ENCODE measurements at regions not wholly inside any gene's neighbourhood (a gene's known extent, or its start where the extent isn't known, plus 50 kb on each side); places are given as distances from the start of the nearest gene placed in this dataset.

DNA sequence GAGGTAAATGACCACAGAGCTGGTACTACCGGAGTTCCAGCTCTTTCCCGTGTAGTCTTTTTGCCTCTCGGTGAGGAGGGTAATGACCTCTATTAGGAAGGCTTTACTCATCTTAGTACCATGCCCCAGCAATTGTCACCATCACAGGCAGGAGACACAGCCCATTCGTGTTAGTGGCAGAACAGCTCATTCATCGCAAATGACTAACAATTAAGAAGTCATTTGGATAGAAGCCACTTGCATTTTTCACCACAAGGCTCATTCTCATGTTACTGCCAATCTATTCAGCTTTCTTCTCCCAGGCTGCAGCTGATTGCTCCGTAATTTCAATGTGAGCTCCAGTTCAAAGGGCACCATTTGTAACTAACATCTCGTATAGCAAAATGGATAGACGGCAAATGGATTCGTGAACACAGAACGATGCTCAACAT, 718.8 kb upstream of the TMEM132C start:
- H3K4me3 ChIP-seq: no peak overlapping the region
- no peaks in the 10 kb centered on the region for H3K4me1 ChIP-seq
- no peak overlapping the region for H3K27ac ChIP-seq
- no peak for TF ChIP-seq Cebpa-rat (IDR thresholded peaks at IDR 0.05)
- H3K4me2 ChIP-seq: no peak overlapping the region
- no peak overlapping the region for H3K9ac ChIP-seq
- H3K36me3 ChIP-seq: no peaks in the 10 kb centered on the region
- peaks cover 14% of the 10 kb centered on the region; the same call in 1 of the 2 replicates for H3K9me3 ChIP-seq
- no peaks in the 10 kb centered on the region for H4K20me1 ChIP-seq
- no peaks in the 10 kb centered on the region for H3K27me3 ChIP-seq

GRCh38 chr12:127550271-127550670, 716.7 kb upstream of the TMEM132C start:
- no peaks in the 10 kb centered on the region for H3K4me1 ChIP-seq
- H3K4me2 ChIP-seq: no peak overlapping the region
- no peak overlapping the region for H3K9ac ChIP-seq
- TF ChIP-seq Cebpa-rat (IDR thresholded peaks at IDR 0.05): no peak
- H3K4me3 ChIP-seq: no peak overlapping the region
- H3K36me3 ChIP-seq: no peaks in the 10 kb centered on the region
- H3K27ac ChIP-seq: no peak overlapping the region
- no peaks in the 10 kb centered on the region for H4K20me1 ChIP-seq
- peaks cover 14% of the 10 kb centered on the region; the same call in 1 of the 2 replicates for H3K9me3 ChIP-seq
- no peaks in the 10 kb centered on the region for H3K27me3 ChIP-seq

DNA sequence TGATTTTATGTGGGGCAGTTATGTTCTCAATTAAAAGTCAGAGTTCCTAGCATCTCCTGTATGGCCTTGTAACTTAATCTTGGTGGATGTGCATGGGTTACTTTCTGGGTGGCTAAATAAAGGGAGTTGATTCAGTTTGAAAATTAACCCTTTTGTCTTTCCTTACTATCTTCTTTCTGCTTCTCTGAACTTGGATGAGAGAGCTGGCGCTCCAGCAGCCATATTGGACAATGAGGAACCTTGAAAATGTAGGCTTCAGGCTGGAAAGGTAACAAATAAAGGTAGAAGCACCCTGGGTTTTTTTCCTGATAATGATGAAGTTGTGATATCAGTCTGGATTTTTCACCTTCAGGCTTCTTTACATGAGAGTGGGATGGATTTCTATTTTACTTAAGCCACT, 714.1 kb upstream of the TMEM132C start:
- H3K4me1 ChIP-seq: peaks cover 11% of the 10 kb centered on the region

GRCh38 chr12:127555071-127555470, 711.9 kb upstream of the TMEM132C start:
- Histone ChIP-seq H3K36me3 (no peaks in the 10 kb centered on the region), H4K20me1 (no peaks in the 10 kb centered on the region), H3K4me2 (no peak overlapping the region), H3K4me3 (no peak overlapping the region), H3K9me3 (peaks cover 14% of the 10 kb centered on the region; the same call in 1 of the 2 replicates), H3K27ac (no peak overlapping the region), H3K9ac (no peak overlapping the region), H3K27me3 (no peaks in the 10 kb centered on the region), H3K4me1 (peaks cover 33% of the 10 kb centered on the region)
- TF ChIP-seq Cebpa-rat (IDR thresholded peaks at IDR 0.05): no peak

More for the DNA sequence above, 714.1 kb upstream of the TMEM132C start:
- Histone ChIP-seq H3K27ac (no peak overlapping the region), H3K27me3 (no peaks in the 10 kb centered on the region), H4K20me1 (no peaks in the 10 kb centered on the region), H3K9ac (no peak overlapping the region), H3K36me3 (no peaks in the 10 kb centered on the region), H3K4me2 (no peak overlapping the region), H3K9me3 (peaks cover 14% of the 10 kb centered on the region; the same call in 1 of the 2 replicates), H3K4me3 (no peak overlapping the region)
- TF ChIP-seq Cebpa-rat (IDR thresholded peaks at IDR 0.05): no peak

- H3K4me2 ChIP-seq: no peak overlapping the region
- TF ChIP-seq Cebpa-rat (IDR thresholded peaks at IDR 0.05): no peak
- no peak overlapping the region for H3K27ac ChIP-seq
- peaks cover 7% of the 10 kb centered on the region; the same call in 1 of the 2 replicates for H3K9me3 ChIP-seq
- peaks cover 37% of the 10 kb centered on the region for H3K4me1 ChIP-seq
- H4K20me1 ChIP-seq: no peaks in the 10 kb centered on the region
- no peak overlapping the region for H3K9ac ChIP-seq
- H3K36me3 ChIP-seq: no peaks in the 10 kb centered on the region
- no peak overlapping the region for H3K4me3 ChIP-seq
- no peaks in the 10 kb centered on the region for H3K27me3 ChIP-seq
Measured at GRCh38 chr12:127556231-127556886, 710.6 kb upstream of the TMEM132C start.

- Histone ChIP-seq H3K4me1 (peaks cover 37% of the 10 kb centered on the region), H3K9ac (no peak overlapping the region), H4K20me1 (no peaks in the 10 kb centered on the region), H3K36me3 (no peaks in the 10 kb centered on the region), H3K27me3 (no peaks in the 10 kb centered on the region), H3K9me3 (no peaks in the 10 kb centered on the region; the same call in none of the 2 replicates), H3K27ac (peak overlapping the region; percentile 71), H3K4me3 (no peak overlapping the region), H3K4me2 (peak overlapping the region; percentile 84)
- no peak for TF ChIP-seq Cebpa-rat (IDR thresholded peaks at IDR 0.05)
Measured at GRCh38 chr12:127558361-127558760, 708.6 kb upstream of the TMEM132C start.

DNA sequence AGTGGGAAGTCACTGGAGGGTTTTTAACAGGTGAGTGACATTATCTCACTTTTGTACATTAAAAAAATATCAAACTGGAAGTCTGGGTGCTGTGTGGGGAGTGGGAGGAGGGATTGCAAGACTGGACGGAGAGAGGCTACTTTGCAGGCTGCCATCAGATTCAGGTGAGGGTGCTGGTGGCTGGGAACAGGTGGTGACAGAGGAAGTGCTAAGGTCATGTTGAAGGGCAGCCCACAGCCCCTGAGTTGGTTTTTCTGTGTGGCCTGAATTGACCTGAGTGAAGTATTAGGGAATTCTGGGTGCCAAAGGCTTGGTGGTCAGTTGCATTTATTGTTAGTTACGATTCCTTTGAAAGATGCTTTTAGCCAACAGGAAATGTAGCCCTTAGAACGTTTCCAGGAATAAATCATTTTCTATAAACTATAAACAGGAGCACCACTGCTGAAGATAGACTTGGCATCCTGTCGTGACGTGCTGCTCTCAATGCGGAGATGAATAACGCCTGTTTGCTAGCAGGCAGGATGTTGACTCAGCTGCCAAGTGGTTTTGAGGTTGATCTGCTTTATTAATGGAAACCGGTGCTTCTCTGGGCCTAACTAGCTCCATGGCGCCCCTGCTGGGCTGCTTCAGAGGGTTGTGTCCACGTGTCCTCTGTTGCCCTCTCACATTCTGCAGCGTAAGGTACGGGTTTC, 707.5 kb upstream of the TMEM132C start:
- H4K20me1 ChIP-seq: no peaks in the 10 kb centered on the region
- peak overlapping the region; percentile 71 for H3K27ac ChIP-seq
- H3K9me3 ChIP-seq: peaks cover under 1% of the 10 kb centered on the region
- H3K4me1 ChIP-seq: peaks cover 37% of the 10 kb centered on the region
- H3K9ac ChIP-seq: peak overlapping the region; percentile 39
- 0 out of 2 replicates have a peak overlapping the region, but pooled peaks have one; percentile 8 for H3K4me3 ChIP-seq
- peak overlapping the region; percentile 84 for H3K4me2 ChIP-seq
- H3K27me3 ChIP-seq: no peaks in the 10 kb centered on the region
- H3K36me3 ChIP-seq: no peaks in the 10 kb centered on the region
- no peak for TF ChIP-seq Cebpa-rat (IDR thresholded peaks at IDR 0.05)

DNA sequence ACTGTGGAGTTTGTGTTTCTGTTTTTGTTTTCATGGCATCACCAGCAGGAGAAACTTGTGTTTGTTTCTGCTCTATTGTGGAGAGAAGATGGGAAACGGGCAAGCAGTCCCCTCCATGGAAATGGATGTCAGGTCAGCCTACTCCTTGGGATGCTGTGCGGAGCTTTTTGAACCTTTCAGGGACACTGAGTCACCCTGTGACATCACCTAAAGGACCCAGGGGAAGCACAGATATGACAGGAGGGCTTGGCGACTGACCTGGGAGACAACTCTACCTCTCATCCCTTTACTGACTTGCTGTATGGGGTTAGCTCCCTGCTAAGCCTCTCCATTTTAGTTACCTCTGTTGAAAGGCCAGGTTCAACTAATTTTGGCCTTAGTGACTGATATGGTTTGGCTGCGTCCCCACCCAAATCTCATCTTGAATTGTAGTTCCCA, 706.9 kb upstream of the TMEM132C start:
- Histone ChIP-seq H3K9ac (no peak overlapping the region), H3K27me3 (no peaks in the 10 kb centered on the region), H3K27ac (peak overlapping the region; percentile 71; the same call in 1 of the 2 replicates), H3K9me3 (peaks cover 6% of the 10 kb centered on the region), H3K4me3 (no peak overlapping the region), H3K4me1 (peaks cover 37% of the 10 kb centered on the region), H3K4me2 (peak overlapping the region; percentile 84), H3K36me3 (no peaks in the 10 kb centered on the region), H4K20me1 (no peaks in the 10 kb centered on the region)
- TF ChIP-seq Cebpa-rat (IDR thresholded peaks at IDR 0.05): no peak

DNA sequence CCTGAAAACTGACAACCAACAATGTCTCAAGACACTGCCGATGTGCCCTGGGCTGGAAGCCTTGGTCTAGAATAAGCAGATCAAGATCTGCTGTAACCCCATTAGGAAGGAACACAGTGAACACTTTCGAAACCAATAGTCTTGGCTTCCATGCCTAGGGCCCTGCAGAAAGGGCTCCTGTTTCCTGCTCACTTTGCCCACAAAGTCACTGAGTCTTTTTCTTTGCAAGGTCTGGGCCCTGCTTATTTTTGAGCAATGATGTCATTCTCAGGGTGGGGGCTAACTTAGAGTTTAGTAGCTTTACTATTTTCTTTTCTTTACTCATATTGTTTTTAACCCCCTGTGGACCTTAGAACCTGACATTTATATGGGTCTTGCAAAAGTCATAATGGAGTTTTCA, 704.2 kb upstream of the TMEM132C start:
- H4K20me1 ChIP-seq: no peaks in the 10 kb centered on the region
- TF ChIP-seq Cebpa-rat (IDR thresholded peaks at IDR 0.05): no peak
- no peaks in the 10 kb centered on the region for H3K36me3 ChIP-seq
- peaks cover 27% of the 10 kb centered on the region for H3K4me1 ChIP-seq
- no peaks in the 10 kb centered on the region for H3K27me3 ChIP-seq
- no peak overlapping the region for H3K4me3 ChIP-seq
- no peak overlapping the region for H3K9ac ChIP-seq
- no peak overlapping the region for H3K4me2 ChIP-seq
- H3K27ac ChIP-seq: no peak overlapping the region
- peaks cover 12% of the 10 kb centered on the region for H3K9me3 ChIP-seq

GRCh38 chr12:127565241-127565640, 701.7 kb upstream of the TMEM132C start:
- no peak for TF ChIP-seq Cebpa-rat (IDR thresholded peaks at IDR 0.05)
- Histone ChIP-seq H3K36me3 (no peaks in the 10 kb centered on the region), H4K20me1 (no peaks in the 10 kb centered on the region), H3K27me3 (no peaks in the 10 kb centered on the region), H3K9ac (no peak overlapping the region), H3K4me2 (no peak overlapping the region), H3K9me3 (peaks cover 12% of the 10 kb centered on the region; the same call in 1 of the 2 replicates), H3K4me1 (peaks cover 2% of the 10 kb centered on the region), H3K4me3 (no peak overlapping the region), H3K27ac (no peak overlapping the region)
